KBM-7 (cell line): ENCODE measurements at regions not wholly inside any gene's neighbourhood (a gene's known extent, or its start where the extent isn't known, plus 50 kb on each side); places are given as distances from the start of the nearest gene placed in this dataset.

Experiments used
- DNase-seq: peaks from one replicate; pipeline ENCODE4 v3.0.0-alpha.2; 2015
- in situ Hi-C: fragments of 300-500 bp; cut with MboI; formaldehyde crosslinking; loops from 2 replicates; pipeline ENCODE4 v1.14.3; 2020; ENCODE audit warnings: low sequenced_read_pairs, low pct_unique_long_range_greater_than_20kb, mixed read lengths

GRCh38 chr14:73800970-73801515 lies 50.6 kb upstream of the PTGR2 start:
- no peak for DNase-seq
- in situ Hi-C loops = no loop called here

- DNase-seq = no peak
- in situ Hi-C loops = no loop called here
Observed at GRCh38 chr14:73797543-73798265, 53.9 kb upstream of the PTGR2 start.

- no peak for DNase-seq
- in situ Hi-C loops = no loop called here
Observed at GRCh38 chr14:73796893-73797542, 54.6 kb upstream of the PTGR2 start.

GRCh38 chr14:73796415-73796814 lies 55.2 kb upstream of the PTGR2 start:
- no peak for DNase-seq
- in situ Hi-C loops = no loop called here

- in situ Hi-C loops = no loop called here
- DNase-seq = no peak
Observed at GRCh38 chr14:73795974-73796373, 55.7 kb upstream of the PTGR2 start.

GRCh38 chr14:73795466-73795865 lies 56.2 kb upstream of the PTGR2 start:
- in situ Hi-C loops = no loop called here
- no peak for DNase-seq

- in situ Hi-C loops = no loop called here
- no peak for DNase-seq
Observed at GRCh38 chr14:73794146-73794545, 57.5 kb upstream of the PTGR2 start.

GRCh38 chr14:73792481-73792880 lies 59.1 kb upstream of the PTGR2 start:
- DNase-seq = no peak
- in situ Hi-C loops = no loop called here

GRCh38 chr14:73789989-73790581 lies 61.5 kb upstream of the PTGR2 start:
- no peak for DNase-seq
- in situ Hi-C loops = no loop called here

- DNase-seq = no peak
- in situ Hi-C loops = no loop called here
Observed at GRCh38 chr14:73788701-73789551, 62.7 kb upstream of the PTGR2 start.

- in situ Hi-C loops = no loop called here
- no peak for DNase-seq
Observed at GRCh38 chr14:73788317-73788598, 63.4 kb upstream of the PTGR2 start.

- in situ Hi-C loops = no loop called here
- DNase-seq = peak; percentile 48
Observed at GRCh38 chr14:73787486-73788316, 63.9 kb upstream of the PTGR2 start.

GRCh38 chr14:73786636-73787485 lies 64.8 kb upstream of the PTGR2 start:
- in situ Hi-C loops = no loop called here
- DNase-seq = peak; percentile 34

- in situ Hi-C loops = no loop called here
- DNase-seq = peak; percentile 83
Observed at GRCh38 chr14:73785834-73786635, 65.6 kb upstream of the PTGR2 start.

GRCh38 chr14:73785336-73785833 lies 66.2 kb upstream of the PTGR2 start:
- peak; percentile 60 for DNase-seq
- in situ Hi-C loops = no loop called here

GRCh38 chr14:73784988-73785313 lies 66.7 kb upstream of the PTGR2 start:
- in situ Hi-C loops = no loop called here
- no peak for DNase-seq
